ENCODE measurements at regions not wholly inside any gene's neighbourhood (a gene's known extent, or its start where the extent isn't known, plus 50 kb on each side); places are given as distances from the start of the nearest gene placed in this dataset.

- DNase-seq: no peak
Measured at GRCh38 chr15:39094116-39094515, 486.8 kb upstream of the THBS1 start.

- DNase-seq: no peak
Measured at GRCh38 chr15:39095218-39095879, 485.5 kb upstream of the THBS1 start.

DNA sequence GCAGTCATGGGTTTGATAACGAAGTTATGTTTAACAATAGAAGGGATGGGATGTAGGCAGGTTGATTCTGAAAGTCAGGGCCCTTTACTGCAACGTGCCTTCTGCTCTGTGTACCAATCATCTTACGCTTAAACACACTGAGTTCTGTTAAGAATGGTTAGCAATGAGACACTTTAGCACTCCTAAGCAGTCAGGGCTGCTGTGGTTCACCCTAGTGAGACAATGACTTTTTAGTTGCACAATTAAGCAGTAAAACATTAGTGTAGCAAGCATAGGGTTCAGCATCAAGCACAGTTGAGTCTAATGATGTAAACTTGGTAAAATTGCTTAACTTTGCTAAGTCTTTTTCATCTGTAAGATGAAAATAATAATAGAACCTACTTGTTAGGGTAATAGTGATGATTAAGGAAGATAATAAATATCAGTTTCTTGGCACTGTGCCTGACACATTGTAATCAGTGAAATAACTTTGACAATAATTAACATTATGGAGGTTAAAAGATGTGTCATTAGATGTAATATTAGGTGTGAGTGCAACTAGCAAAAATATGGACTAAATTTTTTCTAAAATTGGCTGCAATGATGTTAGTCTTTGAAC, 484.2 kb upstream of the THBS1 start:
- no peak for DNase-seq

DNA sequence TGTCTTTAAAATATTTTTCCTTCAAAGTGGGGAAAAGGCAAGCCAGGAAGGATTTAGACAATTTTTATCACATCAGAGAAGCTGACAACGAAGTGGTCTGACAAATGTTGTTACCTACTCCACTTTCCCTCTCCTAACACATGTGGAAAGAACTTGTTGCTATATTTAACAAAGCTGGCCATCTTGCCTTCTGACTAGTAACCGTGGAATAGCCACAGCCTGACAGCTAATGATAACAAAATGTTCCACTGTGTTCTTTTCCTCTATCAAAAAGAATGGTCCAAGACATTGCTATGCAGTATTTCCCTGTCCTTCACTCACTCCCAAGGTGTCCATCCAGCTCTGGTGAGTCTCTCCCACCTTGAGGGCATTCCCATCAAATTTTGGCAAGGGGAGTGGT, 481.4 kb upstream of the THBS1 start:
- no peak for DNase-seq

GRCh38 chr15:39100106-39100660, 480.7 kb upstream of the THBS1 start:
- no peak for DNase-seq

DNA sequence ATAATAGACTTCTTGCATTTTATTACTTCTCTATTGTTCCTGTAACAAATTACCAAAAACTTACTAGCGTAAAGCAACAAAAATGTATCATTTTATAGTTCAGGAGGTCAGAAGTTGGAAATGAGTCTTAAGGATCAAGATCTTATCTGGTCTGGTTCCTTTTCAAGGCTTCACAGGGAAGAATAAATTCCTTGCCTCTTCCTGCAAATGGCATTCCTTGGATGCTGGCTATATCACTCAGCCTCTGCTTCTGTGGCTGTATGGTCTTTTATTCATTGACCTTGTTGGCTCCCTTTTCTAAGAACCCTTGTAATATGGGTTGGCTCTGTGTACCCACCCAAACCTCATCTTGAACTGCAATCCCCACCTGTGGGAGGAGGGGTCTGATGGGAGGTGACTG, 478.4 kb upstream of the THBS1 start:
- no peak for DNase-seq

GRCh38 chr15:39106950-39107349, 473.9 kb upstream of the THBS1 start:
- DNase-seq: no peak

GRCh38 chr15:39108021-39108420, 472.9 kb upstream of the THBS1 start:
- DNase-seq: no peak

DNA sequence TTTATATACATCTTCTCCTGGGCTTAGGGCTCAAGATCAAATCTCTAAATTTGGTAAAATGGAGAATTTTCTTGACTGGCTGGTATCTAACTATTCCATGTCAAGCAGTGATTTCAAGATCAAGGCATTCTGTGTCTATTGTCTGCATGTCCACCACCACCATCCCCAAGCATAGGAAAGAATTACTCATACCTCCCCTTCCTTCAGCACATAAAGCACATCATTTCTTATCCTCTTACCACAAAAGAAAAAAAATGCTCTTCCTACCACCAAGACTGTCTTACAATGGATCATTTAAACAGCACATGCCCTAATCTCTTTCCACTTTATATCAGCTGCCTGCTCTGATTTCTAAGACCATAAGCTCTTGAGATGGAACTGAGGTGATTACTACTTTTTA, 470.5 kb upstream of the THBS1 start:
- DNase-seq: no peak

GRCh38 chr15:39110746-39111145, 470.1 kb upstream of the THBS1 start:
- no peak for DNase-seq

DNA sequence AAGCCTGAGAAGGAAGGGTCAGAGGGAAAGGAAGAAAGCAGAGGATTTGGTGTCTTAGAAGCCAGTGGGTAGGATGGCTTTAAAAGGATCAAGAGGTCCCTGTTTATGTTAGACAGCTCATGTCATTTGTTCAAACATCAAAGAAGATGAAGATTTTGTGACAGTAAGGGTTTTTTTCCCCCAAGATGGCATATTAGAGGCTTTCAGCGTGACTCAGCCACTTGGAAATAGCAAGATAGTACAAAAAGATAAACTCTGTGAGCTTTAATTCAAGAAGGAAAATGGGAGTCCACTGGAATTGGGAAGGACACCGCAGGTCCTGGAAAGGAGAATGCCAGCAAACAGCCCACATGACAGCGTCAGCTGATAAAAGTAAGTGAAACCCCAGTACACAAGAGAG, 467.1 kb upstream of the THBS1 start:
- DNase-seq: no peak

- no peak for DNase-seq
Measured at GRCh38 chr15:39114690-39115378, 466.0 kb upstream of the THBS1 start.

- no peak for DNase-seq
Measured at GRCh38 chr15:39115379-39116057, 465.4 kb upstream of the THBS1 start.

GRCh38 chr15:39118510-39118909, 462.4 kb upstream of the THBS1 start:
- DNase-seq: no peak

GRCh38 chr15:39124155-39124552, 456.7 kb upstream of the THBS1 start:
- no peak for DNase-seq

GRCh38 chr15:39124553-39125171, 456.2 kb upstream of the THBS1 start:
- no peak for DNase-seq

GRCh38 chr15:39125226-39125625, 455.7 kb upstream of the THBS1 start:
- DNase-seq: no peak

GRCh38 chr15:39125904-39126303, 455.0 kb upstream of the THBS1 start:
- DNase-seq: no peak

DNA sequence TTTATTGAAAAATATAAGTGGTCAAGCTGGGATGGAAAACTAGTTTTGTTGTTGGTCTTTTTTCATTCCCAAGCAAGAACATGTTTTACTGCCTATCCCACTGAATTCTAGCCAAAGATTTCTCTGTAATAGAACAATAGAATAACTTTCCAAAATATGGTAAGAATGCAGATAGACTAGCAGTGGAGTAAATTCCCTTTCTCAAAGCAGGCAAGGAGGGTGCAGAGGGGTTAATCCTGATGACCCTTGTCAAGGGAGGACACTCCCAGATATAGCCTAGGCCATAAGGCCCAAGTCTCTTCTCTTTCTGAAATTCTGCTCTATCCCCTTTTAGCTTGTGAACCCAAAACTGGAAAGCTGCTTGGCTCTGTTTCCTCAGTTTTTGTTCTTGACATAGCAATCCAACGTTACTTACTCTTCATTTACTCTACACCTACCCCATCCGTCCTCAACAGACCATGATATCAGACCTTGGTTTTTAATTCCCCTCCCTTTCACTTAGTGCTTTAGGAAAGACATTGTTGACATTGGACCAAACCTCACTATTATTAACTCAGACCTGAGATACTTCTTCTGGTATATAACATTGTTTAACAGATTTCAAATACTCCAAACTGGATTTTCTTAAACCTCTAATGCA, 453.6 kb upstream of the THBS1 start:
- no peak for DNase-seq

DNA sequence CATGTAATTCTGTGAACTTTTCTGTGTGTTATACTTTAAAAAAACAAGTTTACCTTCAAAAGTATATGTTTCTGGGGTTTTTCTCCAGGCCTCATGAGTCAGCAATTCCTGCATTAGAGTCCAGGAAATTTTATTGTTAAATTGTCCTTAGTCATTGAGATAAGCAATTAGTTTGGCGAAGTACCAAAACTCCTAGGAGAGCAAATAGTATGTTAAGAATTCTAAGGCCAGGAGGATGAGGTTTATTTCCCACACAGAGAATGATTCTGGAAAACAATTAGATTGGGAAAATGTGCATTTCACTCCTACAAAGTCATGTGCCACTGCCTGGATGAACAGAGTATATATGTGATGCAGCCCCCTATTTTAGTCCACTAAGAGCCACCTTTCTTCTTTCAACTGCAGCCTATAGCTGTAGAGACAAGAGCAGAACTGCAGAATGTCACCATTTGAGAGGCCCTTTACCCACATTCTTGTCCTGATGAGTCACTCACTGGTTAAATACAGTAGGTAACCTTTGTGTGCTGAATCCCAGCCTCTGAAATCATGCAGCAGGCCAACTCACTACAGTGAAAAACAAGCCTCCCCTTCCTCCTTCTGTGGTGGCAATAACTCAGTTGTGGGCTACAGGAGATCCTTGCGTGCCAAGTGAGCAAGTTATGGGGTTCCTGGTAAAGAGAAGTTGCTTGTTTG, 452.8 kb upstream of the THBS1 start:
- DNase-seq: no peak

GRCh38 chr15:39128746-39129145, 452.1 kb upstream of the THBS1 start:
- DNase-seq: no peak

All from effector CD8-positive, alpha-beta T cell (primary cell).